ENCODE measurements at regions not wholly inside any gene's neighbourhood (a gene's known extent, or its start where the extent isn't known, plus 50 kb on each side); places are given as distances from the start of the nearest gene placed in this dataset.

DNA sequence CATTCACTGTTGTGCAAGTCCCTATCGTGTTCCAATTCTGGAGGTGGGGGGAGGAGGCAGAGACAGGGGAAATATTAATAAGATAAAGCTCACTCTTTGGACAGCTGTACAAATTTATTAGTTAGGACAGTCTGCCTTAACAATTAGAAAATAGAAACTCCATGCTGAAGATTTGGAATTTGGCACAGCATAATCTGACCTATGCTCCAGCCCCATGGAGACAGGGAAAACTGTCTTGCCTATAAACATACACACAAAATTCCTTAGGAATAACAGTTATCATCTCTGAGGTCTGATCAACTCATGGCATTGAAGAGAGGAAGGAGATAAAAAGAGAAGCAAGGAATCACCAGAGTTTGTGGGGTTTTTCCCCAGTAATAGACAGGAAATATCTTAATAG, 335.4 kb upstream of the MEOX2 start:
- H3K9ac ChIP-seq (ENCODE audit: low read depth in 1 of 2, low read length in 2 of 2): no peak overlapping the region
- H3K4me1 ChIP-seq (ENCODE audit: control insufficient read depth in 4 of 4, insufficient read depth in 4 of 4, low read length in 3 of 4): no peaks in the 10 kb centered on the region
- no peaks in the 10 kb centered on the region for H3K27me3 ChIP-seq (ENCODE audit: control insufficient read depth in 4 of 4, insufficient read depth in 4 of 4, low read length in 3 of 4)
- TF ChIP-seq TAF1 (conservative IDR thresholded peaks at IDR 0.05): no peak
- TF ChIP-seq, protein P1, sequence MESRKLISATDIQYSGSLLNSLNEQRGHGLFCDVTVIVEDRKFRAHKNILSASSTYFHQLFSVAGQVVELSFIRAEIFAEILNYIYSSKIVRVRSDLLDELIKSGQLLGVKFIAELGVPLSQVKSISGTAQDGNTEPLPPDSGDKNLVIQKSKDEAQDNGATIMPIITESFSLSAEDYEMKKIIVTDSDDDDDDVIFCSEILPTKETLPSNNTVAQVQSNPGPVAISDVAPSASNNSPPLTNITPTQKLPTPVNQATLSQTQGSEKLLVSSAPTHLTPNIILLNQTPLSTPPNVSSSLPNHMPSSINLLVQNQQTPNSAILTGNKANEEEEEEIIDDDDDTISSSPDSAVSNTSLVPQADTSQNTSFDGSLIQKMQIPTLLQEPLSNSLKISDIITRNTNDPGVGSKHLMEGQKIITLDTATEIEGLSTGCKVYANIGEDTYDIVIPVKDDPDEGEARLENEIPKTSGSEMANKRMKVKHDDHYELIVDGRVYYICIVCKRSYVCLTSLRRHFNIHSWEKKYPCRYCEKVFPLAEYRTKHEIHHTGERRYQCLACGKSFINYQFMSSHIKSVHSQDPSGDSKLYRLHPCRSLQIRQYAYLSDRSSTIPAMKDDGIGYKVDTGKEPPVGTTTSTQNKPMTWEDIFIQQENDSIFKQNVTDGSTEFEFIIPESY (IDR thresholded peaks at IDR 0.05): no peak
- no peak for TF ChIP-seq NR2F2 (IDR thresholded peaks at IDR 0.05)
- TF ChIP-seq, protein P2, sequence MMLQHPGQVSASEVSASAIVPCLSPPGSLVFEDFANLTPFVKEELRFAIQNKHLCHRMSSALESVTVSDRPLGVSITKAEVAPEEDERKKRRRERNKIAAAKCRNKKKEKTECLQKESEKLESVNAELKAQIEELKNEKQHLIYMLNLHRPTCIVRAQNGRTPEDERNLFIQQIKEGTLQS (IDR thresholded peaks at IDR 0.05): no peak
- TF ChIP-seq SP1 (IDR thresholded peaks at IDR 0.05): no peak
- TF ChIP-seq EGR1 (IDR thresholded peaks at IDR 0.05; ENCODE audit: low read depth in 2 of 2): no peak
- TF ChIP-seq, protein P3, sequence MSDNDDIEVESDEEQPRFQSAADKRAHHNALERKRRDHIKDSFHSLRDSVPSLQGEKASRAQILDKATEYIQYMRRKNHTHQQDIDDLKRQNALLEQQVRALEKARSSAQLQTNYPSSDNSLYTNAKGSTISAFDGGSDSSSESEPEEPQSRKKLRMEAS (IDR thresholded peaks at IDR 0.05): no peak
- TF ChIP-seq FOXA2 (IDR thresholded peaks at IDR 0.05): no peak
- TF ChIP-seq YY1 (IDR thresholded peaks at IDR 0.05): no peak
- no peak for TF ChIP-seq JUND (IDR thresholded peaks at IDR 0.05)
- no peak for TF ChIP-seq FOXA1 (IDR thresholded peaks at IDR 0.05)
- TF ChIP-seq RXRA (IDR thresholded peaks at IDR 0.05): no peak
- TF ChIP-seq, protein P4, sequence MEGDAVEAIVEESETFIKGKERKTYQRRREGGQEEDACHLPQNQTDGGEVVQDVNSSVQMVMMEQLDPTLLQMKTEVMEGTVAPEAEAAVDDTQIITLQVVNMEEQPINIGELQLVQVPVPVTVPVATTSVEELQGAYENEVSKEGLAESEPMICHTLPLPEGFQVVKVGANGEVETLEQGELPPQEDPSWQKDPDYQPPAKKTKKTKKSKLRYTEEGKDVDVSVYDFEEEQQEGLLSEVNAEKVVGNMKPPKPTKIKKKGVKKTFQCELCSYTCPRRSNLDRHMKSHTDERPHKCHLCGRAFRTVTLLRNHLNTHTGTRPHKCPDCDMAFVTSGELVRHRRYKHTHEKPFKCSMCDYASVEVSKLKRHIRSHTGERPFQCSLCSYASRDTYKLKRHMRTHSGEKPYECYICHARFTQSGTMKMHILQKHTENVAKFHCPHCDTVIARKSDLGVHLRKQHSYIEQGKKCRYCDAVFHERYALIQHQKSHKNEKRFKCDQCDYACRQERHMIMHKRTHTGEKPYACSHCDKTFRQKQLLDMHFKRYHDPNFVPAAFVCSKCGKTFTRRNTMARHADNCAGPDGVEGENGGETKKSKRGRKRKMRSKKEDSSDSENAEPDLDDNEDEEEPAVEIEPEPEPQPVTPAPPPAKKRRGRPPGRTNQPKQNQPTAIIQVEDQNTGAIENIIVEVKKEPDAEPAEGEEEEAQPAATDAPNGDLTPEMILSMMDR (IDR thresholded peaks at IDR 0.05; ENCODE audit: low read depth, low read length, missing input control): no peak
- no peak for TF ChIP-seq RAD21 (IDR thresholded peaks at IDR 0.05)
- no peak overlapping the region for H3K4me3 ChIP-seq (ENCODE audit: low read depth in 1 of 3, low read length in 3 of 3)
- H3K9me3 ChIP-seq (ENCODE audit: control insufficient read depth in 4 of 4, low read length in 3 of 4): no peaks in the 10 kb centered on the region
- no peaks in the 10 kb centered on the region for H3K36me3 ChIP-seq (ENCODE audit: control insufficient read depth in 4 of 4, insufficient read depth in 3 of 4, low read depth in 1 of 4, low read length in 3 of 4)
- no peak overlapping the region for H3K27ac ChIP-seq (ENCODE audit: low read depth in 1 of 2, low read length in 2 of 2)
- WGBS: 73% methylated on average over 1 of the region's 1 CpG
- DNase-seq (ENCODE audit: low spot score): no peak

DNA sequence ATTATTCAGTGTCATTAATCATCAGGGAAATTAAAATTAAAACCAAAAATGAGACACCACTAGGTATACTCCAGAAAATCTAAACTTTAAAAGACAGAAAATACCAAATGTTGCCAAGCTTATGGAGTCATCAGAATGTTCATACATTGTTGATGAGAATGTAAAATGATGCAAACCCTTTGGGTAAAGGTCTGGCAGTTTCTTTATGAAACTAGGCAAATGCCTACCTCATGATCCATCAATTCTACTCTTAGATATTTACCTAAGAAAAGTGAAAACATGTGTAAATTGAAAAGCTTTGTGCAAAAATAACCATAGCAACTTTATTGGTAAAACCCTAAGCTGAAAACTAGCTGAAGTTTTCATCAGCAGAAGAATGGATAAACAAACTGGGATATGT, 329.5 kb upstream of the MEOX2 start:
- no peak for DNase-seq (ENCODE audit: low spot score)
- Histone ChIP-seq H3K9ac (ENCODE audit: low read depth in 1 of 2, low read length in 2 of 2) (no peak overlapping the region), H3K36me3 (ENCODE audit: control insufficient read depth in 4 of 4, insufficient read depth in 3 of 4, low read depth in 1 of 4, low read length in 3 of 4) (no peaks in the 10 kb centered on the region), H3K9me3 (ENCODE audit: control insufficient read depth in 4 of 4, low read length in 3 of 4) (peaks cover 0 to 2% (median under 1%) of the 10 kb centered on the region in 4 donors), H3K27me3 (ENCODE audit: control insufficient read depth in 4 of 4, insufficient read depth in 4 of 4, low read length in 3 of 4) (no peaks in the 10 kb centered on the region), H3K4me3 (ENCODE audit: low read depth in 1 of 3, low read length in 3 of 3) (no peak overlapping the region), H3K4me1 (ENCODE audit: control insufficient read depth in 4 of 4, insufficient read depth in 4 of 4, low read length in 3 of 4) (no peaks in the 10 kb centered on the region), H3K27ac (ENCODE audit: low read depth in 1 of 2, low read length in 2 of 2) (no peak overlapping the region)
- TF ChIP-seq TAF1 (conservative IDR thresholded peaks at IDR 0.05): no peak
- TF ChIP-seq, protein P1 (IDR thresholded peaks at IDR 0.05): no peak
- TF ChIP-seq, protein P5, sequence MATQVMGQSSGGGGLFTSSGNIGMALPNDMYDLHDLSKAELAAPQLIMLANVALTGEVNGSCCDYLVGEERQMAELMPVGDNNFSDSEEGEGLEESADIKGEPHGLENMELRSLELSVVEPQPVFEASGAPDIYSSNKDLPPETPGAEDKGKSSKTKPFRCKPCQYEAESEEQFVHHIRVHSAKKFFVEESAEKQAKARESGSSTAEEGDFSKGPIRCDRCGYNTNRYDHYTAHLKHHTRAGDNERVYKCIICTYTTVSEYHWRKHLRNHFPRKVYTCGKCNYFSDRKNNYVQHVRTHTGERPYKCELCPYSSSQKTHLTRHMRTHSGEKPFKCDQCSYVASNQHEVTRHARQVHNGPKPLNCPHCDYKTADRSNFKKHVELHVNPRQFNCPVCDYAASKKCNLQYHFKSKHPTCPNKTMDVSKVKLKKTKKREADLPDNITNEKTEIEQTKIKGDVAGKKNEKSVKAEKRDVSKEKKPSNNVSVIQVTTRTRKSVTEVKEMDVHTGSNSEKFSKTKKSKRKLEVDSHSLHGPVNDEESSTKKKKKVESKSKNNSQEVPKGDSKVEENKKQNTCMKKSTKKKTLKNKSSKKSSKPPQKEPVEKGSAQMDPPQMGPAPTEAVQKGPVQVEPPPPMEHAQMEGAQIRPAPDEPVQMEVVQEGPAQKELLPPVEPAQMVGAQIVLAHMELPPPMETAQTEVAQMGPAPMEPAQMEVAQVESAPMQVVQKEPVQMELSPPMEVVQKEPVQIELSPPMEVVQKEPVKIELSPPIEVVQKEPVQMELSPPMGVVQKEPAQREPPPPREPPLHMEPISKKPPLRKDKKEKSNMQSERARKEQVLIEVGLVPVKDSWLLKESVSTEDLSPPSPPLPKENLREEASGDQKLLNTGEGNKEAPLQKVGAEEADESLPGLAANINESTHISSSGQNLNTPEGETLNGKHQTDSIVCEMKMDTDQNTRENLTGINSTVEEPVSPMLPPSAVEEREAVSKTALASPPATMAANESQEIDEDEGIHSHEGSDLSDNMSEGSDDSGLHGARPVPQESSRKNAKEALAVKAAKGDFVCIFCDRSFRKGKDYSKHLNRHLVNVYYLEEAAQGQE (IDR thresholded peaks at IDR 0.05): no peak
- TF ChIP-seq NR2F2 (IDR thresholded peaks at IDR 0.05): no peak
- TF ChIP-seq, protein P4 (IDR thresholded peaks at IDR 0.05; ENCODE audit: low read depth, low read length, missing input control): no peak

Measured in liver (tissue), 8 donors.